ENCODE measurements at regions not wholly inside any gene's neighbourhood (a gene's known extent, or its start where the extent isn't known, plus 50 kb on each side); places are given as distances from the start of the nearest gene placed in this dataset.
"Not testable (repeated sequence)": the region's sequence is repeated elsewhere in the genome, so short reads cannot be mapped to it uniquely, and the experiment has no call there.

DNA sequence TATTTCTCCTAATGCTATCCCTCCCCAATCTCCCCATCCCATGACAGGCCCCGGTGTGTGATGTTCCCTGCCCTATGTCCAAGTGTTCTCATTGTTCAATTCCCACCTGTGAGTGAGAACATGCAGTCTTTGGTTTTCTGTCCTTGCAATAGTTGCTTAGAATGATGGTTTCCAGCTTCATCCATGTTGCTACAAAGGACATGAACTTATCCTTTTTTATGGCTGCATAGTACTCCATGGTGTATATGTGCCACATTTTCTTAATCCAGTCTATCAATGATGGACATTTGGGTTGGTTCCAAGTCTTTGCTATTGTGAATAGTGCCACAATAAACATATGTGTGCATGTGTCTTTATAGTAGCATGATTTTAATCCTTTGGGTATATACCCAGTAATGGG, 51.3 kb upstream of the RIOK2 start:
- H3K4me1 ChIP-seq (ENCODE audit: insufficient read depth, low read length, severe bottlenecking); H3K4me2 ChIP-seq (ENCODE audit: low read length): not testable (repeated sequence)

DNA sequence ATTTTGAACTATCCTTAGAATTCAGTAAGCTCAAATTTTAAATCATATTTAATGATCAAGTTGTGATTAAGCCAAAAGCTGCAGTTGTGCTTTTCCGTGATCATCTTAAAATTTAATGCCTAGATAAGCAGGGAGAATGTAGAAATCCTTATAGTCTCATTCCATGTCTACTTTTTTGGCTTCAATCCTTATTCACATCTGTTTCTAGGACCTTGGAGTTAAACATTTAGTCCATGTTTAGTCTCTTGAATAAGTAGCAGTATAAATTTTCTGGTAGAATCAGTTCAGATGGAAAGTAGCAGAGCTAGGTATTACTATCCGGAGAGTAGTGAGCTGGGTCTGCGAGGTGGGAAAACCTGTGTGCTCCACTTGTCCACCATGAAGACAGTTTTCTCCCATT, 59.3 kb upstream of the RIOK2 start:
- Histone ChIP-seq H3K9me2 (ENCODE audit: low read depth, low read length) (no peaks in the 10 kb centered on the region), H3K27me3 (ENCODE audit: insufficient read depth, low read length) (no peaks in the 10 kb centered on the region), H3K79me2 (ENCODE audit: insufficient read depth, low read length) (no peaks in the 10 kb centered on the region), H3K4me2 (ENCODE audit: low read length) (no peak overlapping the region), H3K36me3 (ENCODE audit: insufficient read depth, low read length) (no peaks in the 10 kb centered on the region), H3K27ac (ENCODE audit: low read depth, low read length, poor library complexity, severe bottlenecking) (no peak overlapping the region), H3K4me1 (ENCODE audit: insufficient read depth, low read length, severe bottlenecking) (no peaks in the 10 kb centered on the region), H3K9ac (ENCODE audit: low read length) (no peak overlapping the region), H4K20me1 (ENCODE audit: insufficient read depth, low read length) (no peaks in the 10 kb centered on the region), H3F3A (ENCODE audit: insufficient read depth, low read length) (no peaks in the 10 kb centered on the region), H3K9me3 (ENCODE audit: low read length) (no peaks in the 10 kb centered on the region), H3K4me3 (ENCODE audit: low read depth, low read length, poor library complexity, severe bottlenecking) (no peak overlapping the region), H2AFZ (ENCODE audit: low read length) (no peak overlapping the region)
- TF ChIP-seq CTCF (IDR thresholded peaks at IDR 0.05; ENCODE audit: low read length): no peak
- TF ChIP-seq EZH2 (IDR thresholded peaks at IDR 0.05; ENCODE audit: borderline replicate concordance, low read length): no peak

More for the DNA sequence above, 51.3 kb upstream of the RIOK2 start:
- H3F3A ChIP-seq (ENCODE audit: insufficient read depth, low read length); H3K4me3 ChIP-seq (ENCODE audit: low read depth, low read length, poor library complexity, severe bottlenecking); H4K20me1 ChIP-seq (ENCODE audit: insufficient read depth, low read length); H3K9ac ChIP-seq (ENCODE audit: low read length); H2AFZ ChIP-seq (ENCODE audit: low read length); H3K9me2 ChIP-seq (ENCODE audit: low read depth, low read length); H3K36me3 ChIP-seq (ENCODE audit: insufficient read depth, low read length); H3K27ac ChIP-seq (ENCODE audit: low read depth, low read length, poor library complexity, severe bottlenecking); H3K27me3 ChIP-seq (ENCODE audit: insufficient read depth, low read length); H3K79me2 ChIP-seq (ENCODE audit: insufficient read depth, low read length); H3K9me3 ChIP-seq (ENCODE audit: low read length): not testable (repeated sequence)

DNA sequence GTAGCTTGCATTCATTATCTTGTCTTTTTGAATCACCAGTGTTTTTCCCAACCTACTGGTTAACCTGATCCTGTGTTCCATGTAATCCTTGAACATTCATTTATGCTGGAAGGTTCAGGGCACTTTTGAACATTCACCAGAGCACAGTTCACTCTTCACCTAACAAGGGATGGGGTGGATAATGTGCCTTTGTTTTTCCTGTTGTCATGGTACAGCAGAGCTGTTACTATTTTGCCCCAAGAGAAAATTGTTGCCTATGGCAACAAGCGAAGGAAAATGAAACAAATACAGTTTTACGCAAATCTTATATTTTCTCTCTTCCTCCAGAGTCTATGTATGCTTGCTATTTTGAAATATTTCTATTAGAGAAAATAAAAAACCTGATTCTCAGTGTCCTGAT, 60.3 kb upstream of the RIOK2 start:
- H2AFZ ChIP-seq (ENCODE audit: low read length): no peak overlapping the region
- H3F3A ChIP-seq (ENCODE audit: insufficient read depth, low read length): no peaks in the 10 kb centered on the region
- no peaks in the 10 kb centered on the region for H3K4me1 ChIP-seq (ENCODE audit: insufficient read depth, low read length, severe bottlenecking)
- H4K20me1 ChIP-seq (ENCODE audit: insufficient read depth, low read length): no peaks in the 10 kb centered on the region
- no peaks in the 10 kb centered on the region for H3K27me3 ChIP-seq (ENCODE audit: insufficient read depth, low read length)
- TF ChIP-seq CTCF (IDR thresholded peaks at IDR 0.05; ENCODE audit: low read length): no peak
- no peak for TF ChIP-seq EZH2 (IDR thresholded peaks at IDR 0.05; ENCODE audit: borderline replicate concordance, low read length)
- H3K9me2 ChIP-seq (ENCODE audit: low read depth, low read length): no peaks in the 10 kb centered on the region
- H3K79me2 ChIP-seq (ENCODE audit: insufficient read depth, low read length): no peaks in the 10 kb centered on the region
- no peak overlapping the region for H3K4me3 ChIP-seq (ENCODE audit: low read depth, low read length, poor library complexity, severe bottlenecking)
- no peaks in the 10 kb centered on the region for H3K9me3 ChIP-seq (ENCODE audit: low read length)
- no peak overlapping the region for H3K27ac ChIP-seq (ENCODE audit: low read depth, low read length, poor library complexity, severe bottlenecking)
- H3K4me2 ChIP-seq (ENCODE audit: low read length): no peak overlapping the region
- no peak overlapping the region for H3K9ac ChIP-seq (ENCODE audit: low read length)
- H3K36me3 ChIP-seq (ENCODE audit: insufficient read depth, low read length): no peaks in the 10 kb centered on the region

GRCh38 chr5:97245386-97245785, 62.3 kb upstream of the RIOK2 start:
- Histone ChIP-seq H3K4me2 (ENCODE audit: low read length) (no peak overlapping the region), H3K36me3 (ENCODE audit: insufficient read depth, low read length) (no peaks in the 10 kb centered on the region), H3K27me3 (ENCODE audit: insufficient read depth, low read length) (no peaks in the 10 kb centered on the region), H3K79me2 (ENCODE audit: insufficient read depth, low read length) (no peaks in the 10 kb centered on the region), H3K27ac (ENCODE audit: low read depth, low read length, poor library complexity, severe bottlenecking) (no peak overlapping the region), H3K9me3 (ENCODE audit: low read length) (no peaks in the 10 kb centered on the region), H3K4me1 (ENCODE audit: insufficient read depth, low read length, severe bottlenecking) (no peaks in the 10 kb centered on the region), H3K9me2 (ENCODE audit: low read depth, low read length) (no peaks in the 10 kb centered on the region), H2AFZ (ENCODE audit: low read length) (no peak overlapping the region), H3K4me3 (ENCODE audit: low read depth, low read length, poor library complexity, severe bottlenecking) (no peak overlapping the region), H3F3A (ENCODE audit: insufficient read depth, low read length) (no peaks in the 10 kb centered on the region), H3K9ac (ENCODE audit: low read length) (no peak overlapping the region), H4K20me1 (ENCODE audit: insufficient read depth, low read length) (no peaks in the 10 kb centered on the region)
- TF ChIP-seq EZH2 (IDR thresholded peaks at IDR 0.05; ENCODE audit: borderline replicate concordance, low read length) (no peak), CTCF (IDR thresholded peaks at IDR 0.05; ENCODE audit: low read length) (no peak)

Data from OCI-LY1 (cell line).